NCI-H460 (cell line): ENCODE measurements at regions not wholly inside any gene's neighbourhood (a gene's known extent, or its start where the extent isn't known, plus 50 kb on each side); places are given as distances from the start of the nearest gene placed in this dataset.

Experiments used
- DNase-seq: peaks from one replicate; pipeline ENCODE4 v3.0.0-alpha.2; 2016; ENCODE audit warnings: low read depth; ENCODE audit errors: extremely low read depth

- DNase-seq = no peak
Observed at GRCh38 chr3:107068980-107069379, 308.3 kb upstream of the CCDC54 start.

- no peak for DNase-seq
Observed at GRCh38 chr3:107076946-107077345, 300.3 kb upstream of the CCDC54 start.

- DNase-seq = no peak
Observed at GRCh38 chr3:107077391-107077790, 299.8 kb upstream of the CCDC54 start.

GRCh38 chr3:107082527-107082926 is 294.7 kb upstream of the CCDC54 start:
- no peak for DNase-seq

GRCh38 chr3:107085261-107085660 is 292.0 kb upstream of the CCDC54 start:
- DNase-seq = no peak

GRCh38 chr3:107092121-107092520 is 285.1 kb upstream of the CCDC54 start:
- DNase-seq = no peak

GRCh38 chr3:107098864-107099263 is 278.4 kb upstream of the CCDC54 start:
- no peak for DNase-seq

GRCh38 chr3:107100137-107100536 is 277.1 kb upstream of the CCDC54 start:
- DNase-seq = no peak

- DNase-seq = no peak
Observed at GRCh38 chr3:107100573-107100972, 276.7 kb upstream of the CCDC54 start.

- DNase-seq = no peak
Observed at GRCh38 chr3:107103786-107104185, 273.5 kb upstream of the CCDC54 start.

GRCh38 chr3:107106316-107106715 is 270.9 kb upstream of the CCDC54 start:
- peak; percentile 1 for DNase-seq

- no peak for DNase-seq
Observed at GRCh38 chr3:107106907-107107306, 270.3 kb upstream of the CCDC54 start.

- no peak for DNase-seq
Observed at GRCh38 chr3:107110596-107111305, 266.5 kb upstream of the CCDC54 start.

- DNase-seq = no peak
Observed at GRCh38 chr3:107111872-107112271, 265.4 kb upstream of the CCDC54 start.

- no peak for DNase-seq
Observed at GRCh38 chr3:107112356-107112755, 264.9 kb upstream of the CCDC54 start.

GRCh38 chr3:107116251-107116650 is 261.0 kb upstream of the CCDC54 start:
- no peak for DNase-seq

GRCh38 chr3:107117156-107117555 is 260.1 kb upstream of the CCDC54 start:
- no peak for DNase-seq

- DNase-seq = peak; percentile 36
Observed at GRCh38 chr3:107117922-107118536, 259.2 kb upstream of the CCDC54 start.

GRCh38 chr3:107124885-107125284 is 252.4 kb upstream of the CCDC54 start:
- no peak for DNase-seq

GRCh38 chr3:107128946-107129345 is 248.3 kb upstream of the CCDC54 start:
- no peak for DNase-seq

- DNase-seq = no peak
Observed at GRCh38 chr3:107130089-107130700, 247.0 kb upstream of the CCDC54 start.

- no peak for DNase-seq
Observed at GRCh38 chr3:107132674-107133073, 244.6 kb upstream of the CCDC54 start.
